Germinal center (tissue), 1 donor: ENCODE measurements at regions not wholly inside any gene's neighbourhood (a gene's known extent, or its start where the extent isn't known, plus 50 kb on each side); places are given as distances from the start of the nearest gene placed in this dataset.

Experiments used
- DNase-seq: peaks from one replicate; pipeline ENCODE4 v3.0.0; 2012; ENCODE audit warnings: mixed read lengths, low spot score

GRCh38 chr14:36465178-36465577 lies 54.9 kb downstream of the NKX2-1 start:
- no peak for DNase-seq

- no peak for DNase-seq
Measured at GRCh38 chr14:36462890-36463289, 57.1 kb downstream of the NKX2-1 start.

- no peak for DNase-seq
Measured at GRCh38 chr14:36455241-36455627, 64.8 kb downstream of the NKX2-1 start.

- no peak for DNase-seq
Measured at GRCh38 chr14:36454599-36455240, 65.3 kb downstream of the NKX2-1 start.

- DNase-seq: no peak
Measured at GRCh38 chr14:36452860-36453259, 67.2 kb downstream of the NKX2-1 start.

GRCh38 chr14:36451310-36452065 lies 68.5 kb downstream of the NKX2-1 start:
- DNase-seq: no peak

- no peak for DNase-seq
Measured at GRCh38 chr14:36450550-36450949, 69.5 kb downstream of the NKX2-1 start.

GRCh38 chr14:36449903-36450302 lies 70.1 kb downstream of the NKX2-1 start:
- no peak for DNase-seq

GRCh38 chr14:36443374-36443773 lies 76.7 kb downstream of the NKX2-1 start:
- no peak for DNase-seq

GRCh38 chr14:36442824-36443241 lies 77.2 kb downstream of the NKX2-1 start:
- no peak for DNase-seq

- no peak for DNase-seq
Measured at GRCh38 chr14:36441283-36441682, 78.7 kb downstream of the NKX2-1 start.

GRCh38 chr14:36439766-36440165 lies 80.3 kb downstream of the NKX2-1 start:
- no peak for DNase-seq

- DNase-seq: no peak
Measured at GRCh38 chr14:36438883-36439282, 81.1 kb downstream of the NKX2-1 start.

- DNase-seq: no peak
Measured at GRCh38 chr14:36430662-36431084, 89.4 kb downstream of the NKX2-1 start.

- no peak for DNase-seq
Measured at GRCh38 chr14:36430169-36430568, 89.9 kb downstream of the NKX2-1 start.

- no peak for DNase-seq
Measured at GRCh38 chr14:36429692-36430091, 90.3 kb downstream of the NKX2-1 start.

GRCh38 chr14:36428350-36428749 lies 91.7 kb downstream of the NKX2-1 start:
- no peak for DNase-seq

- no peak for DNase-seq
Measured at GRCh38 chr14:36426836-36427235, 93.2 kb downstream of the NKX2-1 start.

GRCh38 chr14:36426113-36426512 lies 93.9 kb downstream of the NKX2-1 start:
- DNase-seq: no peak

GRCh38 chr14:36424478-36425102 lies 95.4 kb downstream of the NKX2-1 start:
- no peak for DNase-seq

GRCh38 chr14:36423430-36423829 lies 96.6 kb downstream of the NKX2-1 start:
- no peak for DNase-seq

- DNase-seq: no peak
Measured at GRCh38 chr14:36420149-36420687, 99.8 kb upstream of the MBIP start.

- no peak for DNase-seq
Measured at GRCh38 chr14:36418937-36419336, 98.5 kb upstream of the MBIP start.
